ENCODE measurements at regions not wholly inside any gene's neighbourhood (a gene's known extent, or its start where the extent isn't known, plus 50 kb on each side); places are given as distances from the start of the nearest gene placed in this dataset.

GRCh38 chr1:4121834-4122512 is 221.9 kb upstream of the C1orf174 start:
- intact Hi-C loops (cut with DNase I; ENCODE audit: low total_unique reads): no loop called here
- Histone ChIP-seq H3K27me3 (no peaks in the 10 kb centered on the region), H3K9me3 (no peaks in the 10 kb centered on the region), H3K4me3 (no peak overlapping the region), H3K27ac (no peak overlapping the region), H3K36me3 (no peaks in the 10 kb centered on the region), H3K4me1 (no peaks in the 10 kb centered on the region)
- DNase-seq: no peak
- no peak for TF ChIP-seq POLR2A (IDR thresholded peaks at IDR 0.05)
- TF ChIP-seq, protein P1, sequence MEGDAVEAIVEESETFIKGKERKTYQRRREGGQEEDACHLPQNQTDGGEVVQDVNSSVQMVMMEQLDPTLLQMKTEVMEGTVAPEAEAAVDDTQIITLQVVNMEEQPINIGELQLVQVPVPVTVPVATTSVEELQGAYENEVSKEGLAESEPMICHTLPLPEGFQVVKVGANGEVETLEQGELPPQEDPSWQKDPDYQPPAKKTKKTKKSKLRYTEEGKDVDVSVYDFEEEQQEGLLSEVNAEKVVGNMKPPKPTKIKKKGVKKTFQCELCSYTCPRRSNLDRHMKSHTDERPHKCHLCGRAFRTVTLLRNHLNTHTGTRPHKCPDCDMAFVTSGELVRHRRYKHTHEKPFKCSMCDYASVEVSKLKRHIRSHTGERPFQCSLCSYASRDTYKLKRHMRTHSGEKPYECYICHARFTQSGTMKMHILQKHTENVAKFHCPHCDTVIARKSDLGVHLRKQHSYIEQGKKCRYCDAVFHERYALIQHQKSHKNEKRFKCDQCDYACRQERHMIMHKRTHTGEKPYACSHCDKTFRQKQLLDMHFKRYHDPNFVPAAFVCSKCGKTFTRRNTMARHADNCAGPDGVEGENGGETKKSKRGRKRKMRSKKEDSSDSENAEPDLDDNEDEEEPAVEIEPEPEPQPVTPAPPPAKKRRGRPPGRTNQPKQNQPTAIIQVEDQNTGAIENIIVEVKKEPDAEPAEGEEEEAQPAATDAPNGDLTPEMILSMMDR (IDR thresholded peaks at IDR 0.05): no peak

DNA sequence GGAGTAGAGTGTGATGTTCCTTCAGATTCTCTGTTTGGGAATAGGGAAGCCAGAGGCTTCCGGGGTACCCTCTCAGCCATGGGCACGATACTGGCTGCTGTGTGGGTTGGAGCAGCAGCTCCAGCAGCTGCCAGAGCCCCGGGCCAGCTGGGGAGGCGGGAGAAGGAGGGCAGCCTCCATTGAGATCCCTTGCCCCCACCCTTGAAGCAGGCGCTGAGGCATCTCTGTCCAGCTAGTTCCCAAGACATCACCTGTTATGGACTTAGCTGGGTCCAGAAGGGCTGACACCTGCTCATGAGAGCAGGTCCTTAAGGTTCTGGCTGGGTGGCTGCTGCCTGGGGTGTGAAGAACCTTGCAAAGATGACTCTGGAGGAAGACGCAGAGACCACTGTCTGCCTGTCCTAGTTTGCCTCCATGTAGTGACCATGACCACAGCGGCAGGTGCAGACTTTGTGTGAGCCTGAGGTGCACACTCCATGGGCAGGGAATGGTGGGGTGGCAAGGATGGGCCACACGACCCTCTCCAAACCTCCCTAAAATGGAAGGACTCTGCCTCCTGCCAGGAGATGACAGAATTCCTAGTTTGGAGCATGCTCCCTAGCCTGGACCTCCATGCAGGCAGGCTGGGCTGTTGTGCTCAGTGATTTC is 222.6 kb upstream of the C1orf174 start:
- Histone ChIP-seq H3K27me3 (no peaks in the 10 kb centered on the region), H3K4me1 (no peaks in the 10 kb centered on the region), H3K9me3 (no peaks in the 10 kb centered on the region), H3K4me3 (no peak overlapping the region), H3K27ac (no peak overlapping the region), H3K36me3 (no peaks in the 10 kb centered on the region)
- TF ChIP-seq, protein P1 (IDR thresholded peaks at IDR 0.05): no peak
- no peak for TF ChIP-seq POLR2A (IDR thresholded peaks at IDR 0.05)
- no peak for DNase-seq
- intact Hi-C loops (cut with DNase I; ENCODE audit: low total_unique reads): no loop called here

- Histone ChIP-seq H3K9me3 (no peaks in the 10 kb centered on the region), H3K4me1 (no peaks in the 10 kb centered on the region), H3K27ac (no peak overlapping the region), H3K4me3 (no peak overlapping the region), H3K27me3 (no peaks in the 10 kb centered on the region), H3K36me3 (no peaks in the 10 kb centered on the region)
- DNase-seq: no peak
- TF ChIP-seq, protein P1 (IDR thresholded peaks at IDR 0.05): no peak
- no peak for TF ChIP-seq POLR2A (IDR thresholded peaks at IDR 0.05)
- intact Hi-C loops (cut with DNase I; ENCODE audit: low total_unique reads): no loop called here
These were observed 224.6 kb upstream of the C1orf174 start for GRCh38 chr1:4124631-4125145.

DNA sequence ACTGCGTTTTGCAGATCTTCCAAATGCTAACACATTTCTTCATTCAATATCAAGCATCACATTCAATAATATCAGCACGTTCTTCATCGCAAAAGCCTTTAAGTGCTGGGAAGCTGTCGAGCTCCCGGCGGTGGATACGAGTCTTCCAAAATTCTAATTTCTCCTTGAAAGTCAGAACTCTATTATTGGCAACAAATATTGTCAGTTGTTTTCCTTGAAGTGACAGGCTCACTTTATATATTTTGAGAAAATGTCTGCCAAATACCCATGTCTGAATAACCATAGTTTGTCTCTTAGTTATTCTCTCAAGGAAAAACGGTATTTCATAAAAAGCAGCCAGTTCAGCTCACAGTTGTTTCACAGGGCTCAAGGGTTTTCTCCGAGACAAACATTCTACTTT is 226.2 kb upstream of the C1orf174 start:
- Histone ChIP-seq H3K4me3 (no peak overlapping the region), H3K9me3 (no peaks in the 10 kb centered on the region), H3K27ac (no peak overlapping the region), H3K4me1 (no peaks in the 10 kb centered on the region), H3K27me3 (no peaks in the 10 kb centered on the region), H3K36me3 (no peaks in the 10 kb centered on the region)
- no peak for DNase-seq
- intact Hi-C loops (cut with DNase I; ENCODE audit: low total_unique reads): no loop called here
- TF ChIP-seq POLR2A (IDR thresholded peaks at IDR 0.05): no peak
- TF ChIP-seq, protein P1 (IDR thresholded peaks at IDR 0.05): no peak
